CD8-positive, alpha-beta memory T cell (primary cell): ENCODE measurements at regions not wholly inside any gene's neighbourhood (a gene's known extent, or its start where the extent isn't known, plus 50 kb on each side); places are given as distances from the start of the nearest gene placed in this dataset.

Experiments used
- CTCF ChIA-PET: fragments of 350-600 bp; sonication (Branson Sonifier 250); formaldehyde crosslinking; loops from one replicate; lab custom pipeline; 2021; ENCODE audit warnings: antibody characterized with exemption; lab: Charles Lee
- POLR2A ChIA-PET: fragments of 350-600 bp; sonication (Branson Sonifier 250); formaldehyde crosslinking; loops from one replicate; lab custom pipeline; 2021; ENCODE audit warnings: antibody characterized with exemption; lab: Charles Lee
- DNase-seq, 5 donors: peaks; one replicate each; pipeline versions ENCODE4 v3.0.0 to v3.0.0-alpha.2; 2020 to 2022; ENCODE audit warnings: mixed read lengths in 1 of 5
- H3K27ac ChIP-seq: one replicate; pipeline ENCODE4 v1.7.0; 2013; ENCODE audit warnings: low read depth, mild to moderate bottlenecking, low read length, moderate library complexity
- H3K27me3 ChIP-seq: 2 replicates; pipeline ENCODE4 v1.7.0; 2013; ENCODE audit warnings: low read length, mild to moderate bottlenecking; ENCODE audit not compliant: insufficient read depth, poor library complexity, severe bottlenecking
- H3K36me3 ChIP-seq: 2 replicates; pipeline ENCODE4 v1.7.0; 2013; ENCODE audit warnings: mild to moderate bottlenecking, low read length, moderate library complexity; ENCODE audit not compliant: insufficient read depth
- H3K4me1 ChIP-seq: 2 replicates; pipeline ENCODE4 v1.7.0; 2013; ENCODE audit warnings: mild to moderate bottlenecking, low read length, moderate library complexity; ENCODE audit not compliant: insufficient read depth
- H3K4me3 ChIP-seq: 2 replicates; pipeline ENCODE4 v1.7.0; 2013; ENCODE audit warnings: mild to moderate bottlenecking, low read length
- H3K9me3 ChIP-seq: 2 replicates; pipeline ENCODE4 v1.7.0; 2013; ENCODE audit warnings: mild to moderate bottlenecking, low read length
- H3K27ac Mint-ChIP-seq, 8 donors: one replicate each; pipeline ENCODE4 v1.8.0; 2020 to 2021; ENCODE audit warnings: mixed read lengths in 8 of 8, mild to moderate bottlenecking in 6 of 8, inconsistent platforms in 3 of 8, moderate library complexity in 3 of 8
- H3K27me3 Mint-ChIP-seq, 2 donors: one replicate each; pipeline ENCODE4 v1.8.0; 2020 to 2021; ENCODE audit warnings: mixed read lengths in 2 of 2, mild to moderate bottlenecking in 1 of 2, moderate library complexity in 1 of 2
- H3K36me3 Mint-ChIP-seq, 3 donors: one replicate each; pipeline ENCODE4 v1.8.0; 2020 to 2021; ENCODE audit warnings: mixed read lengths in 3 of 3, inconsistent platforms in 1 of 3, mild to moderate bottlenecking in 1 of 3
- H3K4me1 Mint-ChIP-seq, 3 donors: one replicate each; pipeline ENCODE4 v1.8.0; 2020 to 2021; ENCODE audit warnings: mixed read lengths in 3 of 3, inconsistent platforms in 1 of 3, mild to moderate bottlenecking in 1 of 3
- H3K4me3 Mint-ChIP-seq, 7 donors: one replicate each; pipeline ENCODE4 v1.8.0; 2020 to 2021; ENCODE audit warnings: mixed read lengths in 7 of 7, mild to moderate bottlenecking in 6 of 7, moderate library complexity in 4 of 7, inconsistent platforms in 2 of 7
- H3K9me3 Mint-ChIP-seq, 5 donors: one replicate each; pipeline ENCODE4 v1.8.0; 2020 to 2022; ENCODE audit warnings: mixed read lengths in 5 of 5, mild to moderate bottlenecking in 3 of 5, moderate library complexity in 2 of 5, inconsistent platforms in 1 of 5

DNA sequence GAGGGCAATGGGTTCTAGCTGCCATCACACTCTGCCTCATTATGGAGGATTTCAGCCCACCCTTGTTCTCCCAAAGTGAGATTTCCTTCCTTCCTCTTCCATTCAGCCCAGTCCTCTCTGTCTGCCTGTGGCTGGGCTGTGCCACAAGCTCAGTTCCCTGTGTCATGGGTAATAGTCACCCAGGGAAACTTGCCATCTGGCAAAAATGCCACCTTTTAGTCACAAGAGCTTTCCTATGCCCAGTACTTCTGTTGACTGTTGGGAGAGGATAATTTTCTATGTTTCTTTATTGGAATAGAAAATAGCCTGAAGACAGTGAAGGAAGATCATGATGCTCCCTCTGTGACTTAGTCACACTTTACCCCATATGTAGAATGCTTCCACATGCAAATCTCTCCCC lies 71.4 kb downstream of the TLR4 start:
- H3K9me3 Mint-ChIP-seq = no peaks in the 10 kb centered on the region
- peaks cover 3 to 22% of the 10 kb centered on the region in 2 donors for H3K27me3 Mint-ChIP-seq
- DNase-seq = no peak
- Histone ChIP-seq H3K27me3 (no peaks in the 10 kb centered on the region), H3K36me3 (no peaks in the 10 kb centered on the region), H3K9me3 (no peaks in the 10 kb centered on the region), H3K27ac (no peak overlapping the region), H3K4me3 (no peak overlapping the region), H3K4me1 (no peaks in the 10 kb centered on the region)
- no peak overlapping the region for H3K27ac Mint-ChIP-seq
- peaks cover 6 to 13% (median 9%) of the 10 kb centered on the region in 3 donors for H3K4me1 Mint-ChIP-seq
- ChIA-PET CTCF (no interaction called here), POLR2A (no interaction called here)
- H3K4me3 Mint-ChIP-seq = no peak overlapping the region
- H3K36me3 Mint-ChIP-seq = no peaks in the 10 kb centered on the region

DNA sequence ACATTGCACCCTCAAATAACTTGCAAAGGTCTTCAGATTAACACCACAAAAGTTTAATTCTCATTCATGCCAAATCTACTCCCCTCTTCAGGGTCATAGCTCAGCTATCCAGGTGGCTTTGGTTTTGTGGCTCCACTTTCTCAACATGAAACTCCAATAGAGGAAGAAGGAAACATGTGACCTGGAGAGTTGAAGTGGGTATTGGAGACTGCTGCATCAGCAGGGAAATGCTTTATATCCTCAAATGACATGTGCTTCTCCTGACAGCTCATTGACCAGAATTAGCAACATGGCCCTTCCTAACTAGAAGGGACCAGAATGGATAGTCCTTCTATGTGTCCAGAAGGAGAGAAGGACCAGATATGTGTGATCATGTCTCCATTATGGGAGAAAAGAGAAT lies 73.6 kb downstream of the TLR4 start:
- POLR2A ChIA-PET = no interaction called here
- Histone ChIP-seq H3K4me3 (no peak overlapping the region), H3K4me1 (no peaks in the 10 kb centered on the region), H3K27ac (no peak overlapping the region), H3K36me3 (no peaks in the 10 kb centered on the region), H3K9me3 (no peaks in the 10 kb centered on the region), H3K27me3 (no peaks in the 10 kb centered on the region)
- H3K9me3 Mint-ChIP-seq = no peaks in the 10 kb centered on the region
- CTCF ChIA-PET = no interaction called here
- peaks cover 3 to 7% of the 10 kb centered on the region in 2 donors for H3K27me3 Mint-ChIP-seq
- no peaks in the 10 kb centered on the region for H3K36me3 Mint-ChIP-seq
- no peak for DNase-seq
- peak overlapping the region in 1 of 8 donors; percentile 19 for H3K27ac Mint-ChIP-seq
- peaks cover 6 to 13% (median 9%) of the 10 kb centered on the region in 3 donors for H3K4me1 Mint-ChIP-seq
- no peak overlapping the region for H3K4me3 Mint-ChIP-seq

DNA sequence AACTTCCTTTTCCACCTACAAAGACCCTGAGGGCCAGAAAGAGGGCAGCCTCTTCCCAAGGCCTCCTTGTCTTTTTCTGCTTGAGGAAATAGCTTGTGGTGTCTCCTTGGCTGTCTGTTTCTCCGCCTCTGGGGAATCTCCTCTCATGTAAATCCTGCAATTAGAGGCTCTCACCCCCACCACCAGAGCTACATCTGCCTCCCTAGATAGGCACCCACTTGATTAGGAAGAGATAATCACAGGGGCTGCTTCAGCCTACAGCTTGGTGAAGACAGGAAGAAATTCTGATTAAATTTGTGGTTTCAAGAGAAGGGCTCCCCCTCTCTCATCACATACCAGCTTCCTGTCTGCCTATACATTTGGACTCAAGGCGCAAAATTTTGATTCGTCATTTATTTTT lies 75.6 kb downstream of the TLR4 start:
- H3K36me3 ChIP-seq = no peaks in the 10 kb centered on the region
- no peak for DNase-seq
- no peaks in the 10 kb centered on the region for H3K36me3 Mint-ChIP-seq
- H3K27me3 Mint-ChIP-seq = peaks cover 0 to 3% of the 10 kb centered on the region in 2 donors
- H3K27me3 ChIP-seq = no peaks in the 10 kb centered on the region
- ChIA-PET POLR2A (no interaction called here), CTCF (no interaction called here)
- H3K4me3 Mint-ChIP-seq = no peak overlapping the region
- no peaks in the 10 kb centered on the region for H3K9me3 Mint-ChIP-seq
- no peak overlapping the region for H3K27ac Mint-ChIP-seq
- no peaks in the 10 kb centered on the region for H3K9me3 ChIP-seq
- no peak overlapping the region for H3K27ac ChIP-seq
- peaks cover 11% of the 10 kb centered on the region for H3K4me1 ChIP-seq
- H3K4me1 Mint-ChIP-seq = peaks cover 6 to 13% (median 9%) of the 10 kb centered on the region in 3 donors
- no peak overlapping the region for H3K4me3 ChIP-seq

DNA sequence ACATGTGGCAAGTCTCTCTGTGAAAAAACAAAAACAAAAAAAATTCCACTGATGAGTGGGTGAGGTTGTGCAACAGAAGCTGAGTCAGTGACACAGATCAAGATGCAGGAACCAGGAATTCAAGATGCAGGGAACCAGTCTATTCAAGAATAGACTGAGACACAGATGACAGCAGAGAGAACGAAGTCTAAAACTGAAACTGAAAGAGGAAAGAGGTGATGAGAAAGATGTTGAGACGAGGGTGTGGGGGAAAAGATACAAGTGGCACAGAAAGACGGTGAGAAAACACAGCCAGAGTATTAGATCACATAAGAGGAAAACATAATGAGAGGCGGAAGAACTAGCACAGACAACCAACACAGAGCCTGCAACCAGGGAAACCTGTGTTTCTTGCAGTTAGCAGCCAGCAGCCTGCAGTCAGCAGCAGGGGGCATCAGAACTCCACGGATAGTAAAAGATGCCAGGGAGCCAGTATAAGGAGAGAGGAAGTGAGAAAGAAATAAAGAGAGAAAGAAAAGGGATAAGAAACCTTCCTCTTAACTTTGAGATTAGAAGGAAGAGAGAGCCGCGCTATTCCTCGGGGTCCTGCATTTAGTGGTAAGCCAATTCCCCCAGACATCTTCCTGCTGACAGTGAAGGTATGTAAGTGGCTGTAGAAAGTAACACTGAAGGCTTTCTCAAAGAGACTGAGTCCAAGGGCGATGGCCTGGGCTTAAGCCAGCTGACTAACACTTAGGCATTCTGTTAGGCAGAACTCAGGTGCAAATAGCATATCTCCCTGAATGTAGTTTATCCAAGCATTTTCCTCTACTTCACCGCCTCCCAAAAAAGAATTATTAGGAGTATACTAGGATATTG lies 79.0 kb downstream of the TLR4 start:
- no peak overlapping the region for H3K27ac Mint-ChIP-seq
- no peaks in the 10 kb centered on the region for H3K36me3 ChIP-seq
- H3K4me1 ChIP-seq = peaks cover 11% of the 10 kb centered on the region
- H3K4me3 ChIP-seq = peak overlapping the region; percentile 33
- H3K27me3 ChIP-seq = no peaks in the 10 kb centered on the region
- no peaks in the 10 kb centered on the region for H3K9me3 Mint-ChIP-seq
- H3K9me3 ChIP-seq = no peaks in the 10 kb centered on the region
- H3K36me3 Mint-ChIP-seq = no peaks in the 10 kb centered on the region
- POLR2A ChIA-PET = no interaction called here
- H3K27me3 Mint-ChIP-seq = peaks cover 0 to 3% of the 10 kb centered on the region in 2 donors
- DNase-seq = peak; percentile 44 to 69 (median 55)
- H3K27ac ChIP-seq = no peak overlapping the region
- H3K4me3 Mint-ChIP-seq = no peak overlapping the region
- H3K4me1 Mint-ChIP-seq = peaks cover 6 to 13% (median 9%) of the 10 kb centered on the region in 3 donors
- CTCF ChIA-PET = no interaction called here

DNA sequence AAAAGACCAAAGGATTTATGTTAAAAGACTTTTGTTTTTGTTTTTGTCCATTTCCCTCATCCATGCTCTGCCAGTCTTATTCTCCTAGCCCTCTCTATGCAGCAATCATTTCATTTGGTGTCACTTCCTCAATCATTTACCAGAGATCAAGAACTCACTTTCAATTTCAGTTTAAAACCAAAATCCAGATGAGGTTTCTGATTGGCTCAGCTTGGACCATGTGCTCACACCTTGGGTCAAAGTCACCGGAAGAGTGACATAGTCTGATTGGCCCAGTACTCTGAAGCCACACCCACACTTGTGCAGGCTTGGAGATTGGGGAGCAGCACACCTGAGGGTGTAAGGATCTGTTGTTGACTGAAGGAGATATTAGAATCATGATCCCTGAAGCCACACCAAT lies 79.6 kb downstream of the TLR4 start:
- no peak overlapping the region for H3K27ac ChIP-seq
- Mint-ChIP-seq H3K36me3 (no peaks in the 10 kb centered on the region), H3K27ac (no peak overlapping the region), H3K27me3 (peaks cover 0 to 3% of the 10 kb centered on the region in 2 donors), H3K4me1 (peaks cover 6 to 12% (median 9%) of the 10 kb centered on the region in 3 donors), H3K4me3 (no peak overlapping the region), H3K9me3 (no peaks in the 10 kb centered on the region)
- no peaks in the 10 kb centered on the region for H3K9me3 ChIP-seq
- peak overlapping the region; percentile 33 for H3K4me3 ChIP-seq
- peaks cover 11% of the 10 kb centered on the region for H3K4me1 ChIP-seq
- POLR2A ChIA-PET = no interaction called here
- CTCF ChIA-PET = no interaction called here
- no peaks in the 10 kb centered on the region for H3K36me3 ChIP-seq
- no peaks in the 10 kb centered on the region for H3K27me3 ChIP-seq
- peak; percentile 2 to 53 (median 21) for DNase-seq

DNA sequence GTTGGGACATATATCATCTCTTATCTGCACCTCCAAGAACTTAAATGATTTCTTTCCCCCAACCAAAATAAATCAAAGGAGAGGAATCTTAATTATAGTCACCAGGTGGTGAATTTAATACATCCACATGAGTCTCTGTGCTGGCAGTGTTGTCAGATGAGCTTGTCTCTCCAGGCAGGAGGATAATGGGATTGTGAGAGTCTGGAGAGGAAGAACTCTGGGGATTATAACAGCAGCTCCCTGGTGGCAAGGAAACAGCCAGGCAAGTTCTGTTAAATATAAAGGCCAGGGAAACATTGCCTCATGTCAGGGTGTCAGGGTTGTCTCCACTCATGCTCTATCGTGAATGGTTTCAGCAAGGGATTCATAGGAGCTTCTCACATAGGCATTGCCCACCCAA lies 80.8 kb downstream of the TLR4 start:
- Mint-ChIP-seq H3K4me1 (peaks cover 1% of the 10 kb centered on the region in 3 donors), H3K27me3 (peaks cover 0 to 3% of the 10 kb centered on the region in 2 donors), H3K9me3 (no peaks in the 10 kb centered on the region), H3K4me3 (no peak overlapping the region), H3K36me3 (no peaks in the 10 kb centered on the region), H3K27ac (no peak overlapping the region)
- H3K9me3 ChIP-seq = no peaks in the 10 kb centered on the region
- no peaks in the 10 kb centered on the region for H3K36me3 ChIP-seq
- POLR2A ChIA-PET = no interaction called here
- no peak overlapping the region for H3K27ac ChIP-seq
- H3K4me1 ChIP-seq = peaks cover 11% of the 10 kb centered on the region
- no peak for DNase-seq
- no peaks in the 10 kb centered on the region for H3K27me3 ChIP-seq
- no peak overlapping the region for H3K4me3 ChIP-seq
- CTCF ChIA-PET = no interaction called here

DNA sequence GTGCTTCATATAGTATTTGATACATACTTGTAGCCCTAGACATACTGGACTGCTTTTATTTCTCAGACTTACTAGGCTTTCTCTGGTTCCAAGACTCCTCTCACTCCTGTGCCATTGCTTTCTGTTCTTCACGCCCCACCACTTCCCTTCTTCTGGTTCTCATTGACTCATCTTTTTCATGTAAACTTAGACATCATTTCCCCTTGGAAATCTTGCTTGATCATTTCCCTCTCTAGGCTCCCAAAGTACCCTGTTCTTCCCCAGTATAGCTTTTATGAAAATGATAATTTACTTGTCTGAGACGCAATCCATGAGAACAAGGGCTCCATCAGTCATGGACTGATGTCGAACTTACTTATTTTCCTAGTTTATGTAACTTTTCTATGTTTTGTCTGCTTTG lies 83.5 kb downstream of the TLR4 start:
- H3K9me3 Mint-ChIP-seq = peaks cover 0 to 6% (median 0%) of the 10 kb centered on the region in 5 donors
- Histone ChIP-seq H3K27me3 (no peaks in the 10 kb centered on the region), H3K27ac (no peak overlapping the region), H3K4me3 (no peak overlapping the region), H3K36me3 (no peaks in the 10 kb centered on the region), H3K4me1 (peaks cover 11% of the 10 kb centered on the region), H3K9me3 (no peaks in the 10 kb centered on the region)
- H3K36me3 Mint-ChIP-seq = no peaks in the 10 kb centered on the region
- POLR2A ChIA-PET = no interaction called here
- no peak overlapping the region for H3K27ac Mint-ChIP-seq
- no peak overlapping the region for H3K4me3 Mint-ChIP-seq
- CTCF ChIA-PET = no interaction called here
- no peaks in the 10 kb centered on the region for H3K4me1 Mint-ChIP-seq
- peaks cover 0 to 2% of the 10 kb centered on the region in 2 donors for H3K27me3 Mint-ChIP-seq
- DNase-seq = no peak

DNA sequence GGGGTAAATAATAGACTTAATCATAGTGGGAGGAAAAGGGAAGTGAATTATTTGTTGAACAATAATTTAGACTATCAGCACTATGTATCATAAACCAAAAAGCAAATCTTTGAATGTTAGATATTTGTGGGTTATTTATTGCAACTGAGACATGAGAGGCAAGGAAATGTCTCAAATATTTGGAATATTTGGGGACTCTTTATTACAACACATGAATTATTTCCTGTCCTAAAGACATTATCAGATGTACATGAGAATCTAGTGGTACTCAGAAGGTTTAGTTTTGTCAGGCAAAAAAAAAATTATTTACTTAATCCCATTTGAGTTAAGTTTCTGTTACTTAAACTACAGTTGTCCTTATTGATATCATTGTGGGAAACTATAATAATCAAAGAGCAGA lies 91.1 kb downstream of the TLR4 start:
- peaks cover 5 to 25% of the 10 kb centered on the region in 2 donors for H3K27me3 Mint-ChIP-seq
- H3K4me3 Mint-ChIP-seq = no peak overlapping the region
- ChIA-PET POLR2A (no interaction called here), CTCF (no interaction called here)
- no peak for DNase-seq
- H3K36me3 ChIP-seq = no peaks in the 10 kb centered on the region
- H3K9me3 ChIP-seq = no peaks in the 10 kb centered on the region
- no peaks in the 10 kb centered on the region for H3K4me1 ChIP-seq
- H3K9me3 Mint-ChIP-seq = peaks cover 0 to 6% (median 0%) of the 10 kb centered on the region in 5 donors
- H3K4me1 Mint-ChIP-seq = no peaks in the 10 kb centered on the region
- H3K27ac ChIP-seq = no peak overlapping the region
- H3K27me3 ChIP-seq = no peaks in the 10 kb centered on the region
- H3K36me3 Mint-ChIP-seq = no peaks in the 10 kb centered on the region
- H3K4me3 ChIP-seq = no peak overlapping the region
- no peak overlapping the region for H3K27ac Mint-ChIP-seq
